Left lobe of liver (tissue), 2 donors: ENCODE measurements at regions not wholly inside any gene's neighbourhood (a gene's known extent, or its start where the extent isn't known, plus 50 kb on each side); places are given as distances from the start of the nearest gene placed in this dataset.

Experiments used
- ATAC-seq: fragments of 200-7000 bp; cut with Tn5 transposase; one replicate; pipeline ENCODE4 v1.9.1; 2020; ENCODE audit warnings: mild to moderate bottlenecking, moderate library complexity
- DNase-seq: peaks from one replicate; pipeline ENCODE4 v3.0.0-alpha.2; 2020; ENCODE audit warnings: low spot score
- donor health status: DM: no; HTN: no; CAD: no; lungs with moderate emphysema.
- donor health status: DM: no; HTN: yes; CAD: no.

DNA sequence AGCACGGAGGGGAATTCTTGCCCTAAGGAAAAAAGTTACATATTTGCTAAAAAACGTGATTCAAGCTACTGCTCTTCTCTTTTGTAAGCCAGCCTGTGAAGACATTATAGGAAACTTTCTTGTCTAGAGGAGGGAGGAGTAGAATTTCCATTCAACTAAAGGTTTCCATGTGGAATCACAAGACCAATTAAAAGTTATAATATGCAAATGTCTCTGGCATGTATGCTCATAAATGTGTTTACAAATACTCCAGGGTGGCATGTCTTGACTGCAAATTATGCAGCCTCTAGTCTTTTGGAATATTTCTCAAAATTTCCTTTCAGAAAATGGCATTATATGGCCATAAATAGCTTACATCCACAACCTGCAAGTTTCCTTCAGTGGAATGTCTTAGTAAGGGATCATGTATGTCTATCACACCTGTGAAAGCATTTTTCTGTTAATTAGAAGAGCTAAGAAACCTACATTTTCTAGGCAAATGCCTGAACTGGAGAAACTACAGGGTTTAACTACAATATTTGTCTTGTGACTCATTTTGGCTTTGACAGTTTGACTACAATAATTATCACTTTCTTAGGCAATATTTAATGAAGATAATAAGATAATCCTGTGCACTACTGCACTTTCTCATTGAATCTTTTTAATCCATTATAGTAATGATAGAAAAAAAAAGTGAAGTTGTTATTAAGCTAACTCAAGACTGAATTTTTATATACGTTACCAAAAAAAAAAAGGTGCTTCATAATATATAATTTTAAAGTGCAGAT, 111.1 kb upstream of the C10orf90 start:
- DNase-seq (no peak), ATAC-seq (no peak)

DNA sequence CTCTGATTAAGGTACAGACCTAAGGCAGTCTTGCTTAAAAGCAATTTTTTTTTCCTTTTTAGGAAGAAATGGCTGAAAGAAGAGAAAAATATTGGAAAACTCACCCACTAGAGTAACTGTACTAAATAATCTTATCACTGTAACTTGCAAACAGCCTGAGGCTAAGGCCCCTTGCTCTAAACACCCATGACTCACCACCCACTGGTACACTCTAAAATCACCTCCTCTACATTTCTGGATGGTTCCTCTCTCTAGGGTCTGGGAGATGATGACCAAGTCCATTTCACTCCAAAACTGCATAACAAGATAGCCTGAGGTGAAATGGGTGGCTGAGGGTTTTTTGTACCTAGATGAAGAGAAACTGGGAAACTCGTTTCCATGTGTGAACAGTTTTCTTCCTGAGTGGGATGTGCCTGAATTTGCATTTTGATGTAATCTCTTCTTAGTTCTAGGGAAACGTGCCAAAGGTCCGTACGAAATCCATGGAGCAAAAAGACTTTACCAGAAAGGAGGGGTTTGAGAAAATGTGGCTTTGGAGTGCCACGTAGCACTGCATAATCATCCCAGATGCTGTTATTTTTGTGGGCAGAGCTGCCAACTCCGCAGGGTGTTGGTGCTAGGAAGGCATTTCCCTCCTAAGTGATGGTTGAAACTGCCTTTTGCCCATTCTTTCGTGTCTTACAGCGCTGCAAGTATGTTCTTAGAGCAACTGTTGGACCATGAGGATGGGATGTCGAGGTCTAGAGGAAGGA, 113.5 kb upstream of the C10orf90 start:
- DNase-seq (no peak), ATAC-seq (no peak)

DNA sequence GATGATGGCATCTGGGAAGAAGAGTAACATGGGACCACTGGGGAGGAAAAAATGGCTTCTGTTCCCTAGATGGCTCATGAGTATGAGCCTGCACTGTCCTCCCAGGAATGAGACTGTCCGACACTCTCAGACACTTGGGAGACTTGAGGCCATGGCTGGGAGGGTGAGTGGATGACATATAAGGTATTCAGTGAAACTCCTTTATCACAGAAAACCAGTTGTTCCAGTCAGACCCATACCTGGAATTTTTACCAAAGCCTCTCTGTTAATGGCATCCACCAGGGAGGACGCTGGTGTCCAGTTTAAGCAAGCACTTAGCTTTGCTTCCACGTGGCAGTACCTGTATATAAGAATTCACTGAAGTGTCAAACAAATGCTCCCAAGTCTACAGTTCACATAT, 116.7 kb upstream of the C10orf90 start:
- DNase-seq (no peak), ATAC-seq (no peak)

GRCh38 chr10:126795318-126795717, 109.9 kb upstream of the DOCK1 start:
- no peak for ATAC-seq

DNA sequence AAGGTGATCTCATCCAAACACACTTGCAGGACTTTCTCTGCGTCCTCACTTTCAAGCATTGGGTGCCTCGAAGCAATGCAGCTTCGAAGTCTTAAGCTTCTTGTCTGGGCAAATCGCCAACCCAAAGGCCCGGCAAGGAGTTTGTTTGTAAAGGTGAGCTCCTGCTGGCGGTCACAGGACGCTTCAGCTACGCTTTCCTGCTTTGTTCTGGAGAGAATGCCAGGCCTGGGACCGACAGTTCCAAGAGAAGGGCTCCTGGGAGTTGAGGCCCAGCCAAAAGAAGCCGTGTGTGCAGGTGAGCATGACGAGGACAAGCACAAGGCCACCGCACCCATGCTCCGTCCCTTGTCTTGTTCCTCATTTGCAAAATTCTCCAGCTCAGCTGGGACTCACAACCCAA, 106.6 kb upstream of the DOCK1 start:
- no peak for ATAC-seq

More at GRCh38 chr10:126795318-126795717, 109.9 kb upstream of the DOCK1 start:
- DNase-seq = no peak

GRCh38 chr10:126803394-126803793, 101.8 kb upstream of the DOCK1 start:
- ATAC-seq = no peak
- no peak for DNase-seq

More for the DNA sequence above, 106.6 kb upstream of the DOCK1 start:
- no peak for DNase-seq

- ATAC-seq (no peak), DNase-seq (no peak)
These were observed 100.8 kb upstream of the DOCK1 start for GRCh38 chr10:126804396-126804795.

DNA sequence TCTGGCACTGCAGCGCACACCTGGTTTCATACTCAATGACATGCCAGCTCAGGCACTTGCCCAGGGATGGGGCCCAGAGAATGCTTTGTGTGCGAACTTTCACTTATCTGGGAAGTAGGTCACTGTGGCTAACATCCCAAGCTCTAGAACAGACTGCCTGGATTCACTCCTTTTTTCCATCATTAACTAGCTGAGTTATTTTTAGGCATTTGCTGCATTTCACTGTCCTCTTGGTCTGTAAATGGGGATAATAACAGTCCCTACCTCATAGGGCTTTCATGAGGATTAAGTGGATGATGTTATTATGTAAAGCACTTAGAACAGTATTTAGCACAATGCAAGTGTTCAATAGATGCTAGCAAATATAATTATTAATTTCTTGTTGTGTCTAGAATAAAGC, 98.7 kb upstream of the DOCK1 start:
- no peak for DNase-seq
- ATAC-seq = no peak

DNA sequence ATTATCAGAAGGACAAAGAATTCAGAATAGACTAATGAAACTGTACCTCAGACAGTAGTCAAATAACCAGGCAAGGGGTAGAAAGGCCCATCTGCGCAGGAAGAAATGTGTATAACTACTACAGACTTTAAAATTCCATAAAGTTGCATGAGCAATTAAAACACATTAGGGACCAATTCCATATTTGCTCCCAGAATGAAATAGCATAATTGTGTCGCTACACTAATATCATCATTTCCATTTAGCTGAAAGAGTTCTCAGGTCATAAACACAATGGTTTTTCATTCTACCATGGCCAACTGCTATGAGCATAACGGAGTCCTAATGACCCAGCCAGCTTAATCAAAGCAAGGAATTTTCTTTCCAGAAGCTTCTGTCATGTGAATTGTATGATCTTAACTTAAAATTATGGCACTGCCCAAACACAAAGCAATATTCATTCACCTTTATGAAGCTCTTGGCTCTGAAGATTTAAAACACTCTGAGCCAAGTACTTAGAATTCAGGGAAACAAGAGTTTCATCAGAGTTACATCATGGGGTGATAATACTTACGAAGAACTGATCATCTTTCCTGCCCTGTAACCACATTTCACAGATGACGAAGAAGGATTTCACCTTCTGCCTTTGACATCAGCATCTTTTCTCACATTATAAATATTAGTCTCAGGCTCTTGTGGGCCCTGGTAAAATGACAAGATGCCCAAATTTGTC, 98.1 kb upstream of the DOCK1 start:
- no peak for DNase-seq
- no peak for ATAC-seq

DNA sequence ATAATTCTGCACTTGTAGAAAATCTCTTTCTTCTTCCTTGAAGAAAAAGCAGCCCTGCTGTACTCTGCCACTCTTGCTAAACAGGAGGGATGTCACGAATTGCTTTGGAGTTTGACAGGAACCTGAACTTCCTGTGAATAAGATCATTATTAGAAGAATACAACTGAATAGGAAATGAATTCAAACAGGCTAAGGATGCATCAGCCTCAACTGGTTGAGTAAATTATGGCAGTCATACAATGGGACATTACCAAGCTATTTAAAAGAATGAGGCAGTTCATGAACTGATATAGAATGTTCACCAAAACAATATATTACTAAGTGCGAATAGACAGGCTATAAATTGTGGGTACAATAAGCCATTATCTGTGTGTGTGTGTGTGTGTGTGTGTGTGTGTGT, 97.1 kb upstream of the DOCK1 start:
- ATAC-seq (no peak), DNase-seq (no peak)

GRCh38 chr10:126813432-126813831, 91.8 kb upstream of the DOCK1 start:
- DNase-seq (no peak), ATAC-seq (no peak)

DNA sequence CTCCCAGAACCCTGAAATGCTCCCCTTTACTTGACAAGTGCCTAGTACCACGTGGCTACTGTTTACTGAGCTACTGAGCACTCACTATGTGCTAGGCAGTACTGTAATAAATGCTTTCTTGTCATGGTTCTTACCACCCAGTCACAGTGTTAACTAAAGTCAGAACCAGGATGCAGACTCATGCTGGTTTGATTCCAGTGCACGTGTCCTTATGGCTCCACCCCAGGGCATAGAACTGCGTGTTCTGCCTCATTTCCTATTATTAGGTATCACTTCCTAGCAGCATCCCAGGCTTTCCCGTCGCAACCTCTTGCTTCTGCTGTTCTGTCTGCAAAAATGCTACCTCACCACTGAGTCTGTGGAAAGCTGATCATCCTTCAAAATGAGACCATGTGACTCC, 71.7 kb upstream of the DOCK1 start:
- DNase-seq = no peak
- ATAC-seq = no peak

GRCh38 chr10:126836009-126836408, 69.2 kb upstream of the DOCK1 start:
- ATAC-seq (no peak), DNase-seq (no peak)

DNA sequence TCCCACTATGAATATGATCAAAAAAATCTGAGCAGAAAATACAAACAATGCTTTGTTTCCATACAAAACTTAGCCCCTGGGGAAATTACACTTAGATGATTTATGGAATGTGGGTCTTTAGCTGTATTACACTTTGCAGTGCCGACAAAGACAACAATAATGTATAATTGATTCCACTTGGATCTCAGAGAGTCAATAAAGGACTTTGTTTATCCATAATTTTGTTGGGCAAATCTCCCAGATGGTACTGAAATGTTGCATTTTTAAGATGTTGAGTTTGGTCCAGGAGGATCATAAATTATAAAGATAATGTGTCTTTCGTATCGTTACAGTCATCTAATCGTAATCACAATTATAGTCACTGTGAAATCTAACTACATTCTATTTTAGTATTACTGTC, 66.9 kb upstream of the DOCK1 start:
- no peak for ATAC-seq
- no peak for DNase-seq

- ATAC-seq = peak; percentile 45
- DNase-seq = no peak
These were observed 66.0 kb upstream of the DOCK1 start for GRCh38 chr10:126839094-126839761.

DNA sequence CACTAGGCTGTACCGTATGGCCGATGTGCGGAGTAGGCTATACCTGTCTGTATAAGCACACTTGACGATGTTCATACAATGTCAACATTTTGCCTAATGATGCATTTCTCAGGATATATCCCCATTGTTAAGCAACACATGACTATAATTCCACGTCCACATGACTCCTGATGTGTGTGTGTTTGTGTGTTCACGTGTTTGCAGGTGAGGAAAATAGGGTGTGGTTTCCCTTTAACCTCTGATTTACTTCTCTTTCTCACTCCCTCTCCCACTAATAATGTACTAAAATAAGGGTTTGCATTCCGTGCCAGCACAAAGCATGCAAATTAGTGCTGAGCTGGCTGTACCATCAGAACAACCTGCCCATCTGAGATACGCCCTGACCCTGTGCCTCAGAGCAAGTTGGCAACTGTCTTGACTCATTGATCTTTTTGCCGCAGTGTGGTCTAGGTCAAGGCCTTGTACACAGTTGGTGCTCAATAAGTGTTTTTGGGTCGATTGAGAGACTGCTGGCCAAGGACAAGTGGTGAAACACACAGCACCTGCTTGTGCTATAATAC, 64.6 kb upstream of the DOCK1 start:
- ATAC-seq (no peak), DNase-seq (no peak)

GRCh38 chr10:126841341-126841895, 63.8 kb upstream of the DOCK1 start:
- ATAC-seq = no peak
- no peak for DNase-seq

GRCh38 chr10:126842356-126842755, 62.9 kb upstream of the DOCK1 start:
- DNase-seq (no peak), ATAC-seq (no peak)

GRCh38 chr10:126842836-126843235, 62.4 kb upstream of the DOCK1 start:
- DNase-seq = no peak

DNA sequence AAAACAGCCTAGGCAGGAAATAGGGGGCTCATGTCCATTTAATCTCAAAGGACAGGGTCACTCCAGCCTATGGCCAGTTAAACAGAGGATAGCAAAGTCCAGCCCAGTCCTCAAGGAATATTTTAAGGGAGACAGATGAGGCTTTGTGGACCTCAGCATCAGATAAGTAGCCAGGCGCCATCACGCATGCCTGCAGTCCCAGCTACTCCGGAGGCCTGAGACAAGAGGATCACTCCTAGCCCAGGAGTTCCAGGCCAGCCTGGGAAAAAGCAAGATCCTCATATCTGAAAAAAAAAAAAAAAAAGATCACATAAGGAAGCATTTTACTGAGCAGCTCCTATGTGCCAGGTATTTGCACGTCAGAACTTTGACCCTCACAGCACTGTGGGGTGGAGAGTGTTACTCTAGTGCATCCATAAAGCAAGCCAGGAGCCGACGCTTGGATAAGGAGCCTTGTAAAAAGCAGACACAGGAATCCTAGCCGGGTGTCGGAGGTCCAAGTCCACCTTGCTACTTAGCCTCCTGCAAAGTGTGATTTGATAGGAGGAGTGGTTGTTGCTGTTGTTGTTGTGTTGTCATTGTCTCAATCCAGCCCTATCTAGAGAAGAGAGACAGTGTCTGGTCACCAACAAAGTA, 61.8 kb upstream of the DOCK1 start:
- DNase-seq = no peak
- ATAC-seq = no peak

More at GRCh38 chr10:126842836-126843235, 62.4 kb upstream of the DOCK1 start:
- ATAC-seq = no peak
